ENCODE measurements at regions not wholly inside any gene's neighbourhood (a gene's known extent, or its start where the extent isn't known, plus 50 kb on each side); places are given as distances from the start of the nearest gene placed in this dataset.

DNA sequence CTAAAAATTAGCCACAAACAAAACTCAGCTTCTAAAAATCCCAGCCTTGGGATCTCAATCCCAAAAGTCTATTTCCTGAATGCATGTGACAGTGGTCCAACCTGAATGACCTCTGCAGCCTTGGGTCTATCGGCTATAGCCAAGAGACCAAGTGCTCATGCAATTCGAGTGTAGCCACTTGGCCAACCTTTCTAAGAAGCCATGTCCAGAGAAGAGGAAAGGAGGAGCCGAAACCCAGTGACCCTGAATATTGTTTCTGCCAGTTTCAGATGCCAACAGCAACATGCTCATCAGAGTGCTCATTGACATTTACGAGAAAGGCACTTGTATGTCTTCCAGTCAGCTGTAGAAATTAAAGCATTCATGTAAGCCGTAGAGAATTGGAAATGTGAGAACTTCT lies 1231.9 kb downstream of the NLGN4Y start:
- Histone ChIP-seq H3K27me3 (no peaks in the 10 kb centered on the region), H3K27ac (no peak overlapping the region), H3K4me3 (no peak overlapping the region), H3K4me1 (no peaks in the 10 kb centered on the region), H3K36me3 (no peaks in the 10 kb centered on the region), H3K9me3 (no peaks in the 10 kb centered on the region)
- intact Hi-C loops (cut with DNase I), result no loop called here
- WGBS, 2 donors, result 65 to 66% methylated on average over 5 of the region's 5 CpGs
- no peak for DNase-seq
- TF ChIP-seq, protein P1, sequence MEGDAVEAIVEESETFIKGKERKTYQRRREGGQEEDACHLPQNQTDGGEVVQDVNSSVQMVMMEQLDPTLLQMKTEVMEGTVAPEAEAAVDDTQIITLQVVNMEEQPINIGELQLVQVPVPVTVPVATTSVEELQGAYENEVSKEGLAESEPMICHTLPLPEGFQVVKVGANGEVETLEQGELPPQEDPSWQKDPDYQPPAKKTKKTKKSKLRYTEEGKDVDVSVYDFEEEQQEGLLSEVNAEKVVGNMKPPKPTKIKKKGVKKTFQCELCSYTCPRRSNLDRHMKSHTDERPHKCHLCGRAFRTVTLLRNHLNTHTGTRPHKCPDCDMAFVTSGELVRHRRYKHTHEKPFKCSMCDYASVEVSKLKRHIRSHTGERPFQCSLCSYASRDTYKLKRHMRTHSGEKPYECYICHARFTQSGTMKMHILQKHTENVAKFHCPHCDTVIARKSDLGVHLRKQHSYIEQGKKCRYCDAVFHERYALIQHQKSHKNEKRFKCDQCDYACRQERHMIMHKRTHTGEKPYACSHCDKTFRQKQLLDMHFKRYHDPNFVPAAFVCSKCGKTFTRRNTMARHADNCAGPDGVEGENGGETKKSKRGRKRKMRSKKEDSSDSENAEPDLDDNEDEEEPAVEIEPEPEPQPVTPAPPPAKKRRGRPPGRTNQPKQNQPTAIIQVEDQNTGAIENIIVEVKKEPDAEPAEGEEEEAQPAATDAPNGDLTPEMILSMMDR (IDR thresholded peaks at IDR 0.05), result no peak
- no peak for ATAC-seq

GRCh38 chrY:15773579-15773978 lies 1249.2 kb downstream of the NLGN4Y start:
- DNase-seq, result no peak
- TF ChIP-seq, protein P1 (IDR thresholded peaks at IDR 0.05), result no peak
- Histone ChIP-seq H3K27ac (no peak overlapping the region), H3K4me3 (no peak overlapping the region), H3K27me3 (no peaks in the 10 kb centered on the region), H3K9me3 (no peaks in the 10 kb centered on the region), H3K4me1 (no peaks in the 10 kb centered on the region), H3K36me3 (no peaks in the 10 kb centered on the region)
- intact Hi-C loops (cut with DNase I), result no loop called here
- 19 to 27% methylated on average over 3 of the region's 3 CpGs for WGBS, 2 donors
- no peak for ATAC-seq

- intact Hi-C loops (cut with DNase I), result no loop called here
- H3K27me3 ChIP-seq, result no peaks in the 10 kb centered on the region
- no peak for DNase-seq
- ATAC-seq, result no peak
- H3K36me3 ChIP-seq, result no peaks in the 10 kb centered on the region
- no peak overlapping the region for H3K27ac ChIP-seq
- H3K4me3 ChIP-seq, result no peak overlapping the region
- WGBS, 2 donors, result 46 to 47% methylated on average over 3 of the region's 3 CpGs
- TF ChIP-seq, protein P1 (IDR thresholded peaks at IDR 0.05), result no peak
- no peaks in the 10 kb centered on the region for H3K4me1 ChIP-seq
- no peaks in the 10 kb centered on the region for H3K9me3 ChIP-seq
Observed at GRCh38 chrY:15775880-15776279, 1251.6 kb downstream of the NLGN4Y start.

DNA sequence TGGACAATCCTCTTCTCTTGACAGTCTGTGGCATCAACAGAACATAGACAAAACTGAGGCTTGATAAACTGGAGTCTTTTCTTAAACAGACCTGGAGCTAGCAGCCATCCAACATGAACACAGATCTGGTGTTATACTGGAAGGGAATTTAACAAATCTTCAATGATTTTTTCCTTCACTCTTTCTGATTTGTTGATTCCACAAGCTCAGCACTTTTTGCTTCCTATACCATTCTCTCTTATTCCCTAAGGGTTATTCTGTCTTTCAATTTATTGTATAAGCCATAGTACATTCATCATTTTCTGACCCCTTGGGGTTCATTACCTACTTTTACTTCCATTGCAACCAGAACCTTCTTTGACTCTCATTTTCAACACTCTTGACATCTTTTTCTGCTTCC lies 1255.6 kb downstream of the NLGN4Y start:
- no peak for DNase-seq
- Histone ChIP-seq H3K4me1 (no peaks in the 10 kb centered on the region), H3K27ac (no peak overlapping the region), H3K27me3 (no peaks in the 10 kb centered on the region), H3K4me3 (no peak overlapping the region), H3K36me3 (no peaks in the 10 kb centered on the region), H3K9me3 (no peaks in the 10 kb centered on the region)
- intact Hi-C loops (cut with DNase I), result no loop called here
- no peak for ATAC-seq
- TF ChIP-seq, protein P1 (IDR thresholded peaks at IDR 0.05), result no peak

GRCh38 chrY:15800021-15800420 lies 1275.7 kb downstream of the NLGN4Y start:
- H3K36me3 ChIP-seq, result no peaks in the 10 kb centered on the region
- TF ChIP-seq, protein P1 (IDR thresholded peaks at IDR 0.05), result no peak
- no peak overlapping the region for H3K27ac ChIP-seq
- no peak overlapping the region for H3K4me3 ChIP-seq
- ATAC-seq (no peak), DNase-seq (no peak)
- H3K4me1 ChIP-seq, result no peaks in the 10 kb centered on the region
- no peaks in the 10 kb centered on the region for H3K27me3 ChIP-seq
- WGBS, 2 donors, result 16 to 22% methylated on average over 3 of the region's 3 CpGs
- intact Hi-C loops (cut with DNase I), result no loop called here
- no peaks in the 10 kb centered on the region for H3K9me3 ChIP-seq

All from heart right ventricle (tissue), 16 donors.